ENCODE measurements at regions not wholly inside any gene's neighbourhood (a gene's known extent, or its start where the extent isn't known, plus 50 kb on each side); places are given as distances from the start of the nearest gene placed in this dataset.

DNA sequence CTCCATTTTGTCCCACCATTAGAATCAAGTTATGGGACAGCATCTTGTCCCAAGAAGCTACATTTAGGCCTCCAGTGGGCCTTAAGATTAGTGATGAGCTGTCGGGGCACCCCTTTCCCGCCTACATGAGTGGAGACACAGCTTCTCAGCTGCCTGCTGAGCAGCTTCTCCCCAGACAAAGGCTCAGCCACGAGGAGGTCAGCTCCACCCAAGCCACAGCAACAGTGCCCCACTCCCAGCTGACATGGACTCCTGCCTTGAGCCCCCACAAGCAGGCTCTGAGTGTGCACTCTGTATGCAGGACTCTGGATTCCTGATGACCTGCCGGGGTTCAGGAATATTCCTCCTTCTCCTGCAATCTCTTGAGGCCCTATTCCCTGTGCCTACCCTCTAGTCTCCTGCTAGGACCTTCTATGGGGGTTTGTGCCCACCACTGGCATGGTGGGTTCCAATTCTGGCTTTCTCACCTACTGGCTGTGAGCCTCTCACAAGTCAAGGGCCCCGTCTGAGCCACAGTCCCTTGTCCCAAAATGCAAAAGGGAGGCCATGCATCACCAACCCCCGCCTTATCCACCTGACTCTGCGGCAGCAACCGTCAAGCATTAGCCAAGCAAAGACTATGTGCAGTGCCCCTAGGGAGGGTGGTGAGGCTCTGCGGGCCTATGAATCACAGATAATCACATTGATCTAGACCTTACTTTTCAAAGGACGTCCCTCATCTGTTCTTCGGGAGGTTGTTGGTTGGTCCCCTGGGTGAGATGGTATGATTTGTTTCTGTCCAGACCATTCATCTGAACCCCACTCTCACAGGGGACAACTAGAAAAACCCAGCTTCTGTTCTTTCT is 269.1 kb downstream of the MED10 start:
- no peaks in the 10 kb centered on the region for H3K27me3 Mint-ChIP-seq
- ATAC-seq (ENCODE audit: low read depth): no peak
- POLR2A ChIA-PET: no interaction called here
- TF ChIP-seq, protein P1, sequence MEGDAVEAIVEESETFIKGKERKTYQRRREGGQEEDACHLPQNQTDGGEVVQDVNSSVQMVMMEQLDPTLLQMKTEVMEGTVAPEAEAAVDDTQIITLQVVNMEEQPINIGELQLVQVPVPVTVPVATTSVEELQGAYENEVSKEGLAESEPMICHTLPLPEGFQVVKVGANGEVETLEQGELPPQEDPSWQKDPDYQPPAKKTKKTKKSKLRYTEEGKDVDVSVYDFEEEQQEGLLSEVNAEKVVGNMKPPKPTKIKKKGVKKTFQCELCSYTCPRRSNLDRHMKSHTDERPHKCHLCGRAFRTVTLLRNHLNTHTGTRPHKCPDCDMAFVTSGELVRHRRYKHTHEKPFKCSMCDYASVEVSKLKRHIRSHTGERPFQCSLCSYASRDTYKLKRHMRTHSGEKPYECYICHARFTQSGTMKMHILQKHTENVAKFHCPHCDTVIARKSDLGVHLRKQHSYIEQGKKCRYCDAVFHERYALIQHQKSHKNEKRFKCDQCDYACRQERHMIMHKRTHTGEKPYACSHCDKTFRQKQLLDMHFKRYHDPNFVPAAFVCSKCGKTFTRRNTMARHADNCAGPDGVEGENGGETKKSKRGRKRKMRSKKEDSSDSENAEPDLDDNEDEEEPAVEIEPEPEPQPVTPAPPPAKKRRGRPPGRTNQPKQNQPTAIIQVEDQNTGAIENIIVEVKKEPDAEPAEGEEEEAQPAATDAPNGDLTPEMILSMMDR (IDR thresholded peaks at IDR 0.05): no peak
- H3K36me3 Mint-ChIP-seq (ENCODE audit: low read depth): no peaks in the 10 kb centered on the region
- H3K9me3 Mint-ChIP-seq: no peaks in the 10 kb centered on the region
- DNase-seq: no peak
- H3K4me1 Mint-ChIP-seq: no peaks in the 10 kb centered on the region
- no peak overlapping the region for H3K4me3 Mint-ChIP-seq
- H3K27ac Mint-ChIP-seq: no peak overlapping the region
- CTCF ChIA-PET: no interaction called here
- intact Hi-C loops (cut with micrococcal nuclease): no loop called here

DNA sequence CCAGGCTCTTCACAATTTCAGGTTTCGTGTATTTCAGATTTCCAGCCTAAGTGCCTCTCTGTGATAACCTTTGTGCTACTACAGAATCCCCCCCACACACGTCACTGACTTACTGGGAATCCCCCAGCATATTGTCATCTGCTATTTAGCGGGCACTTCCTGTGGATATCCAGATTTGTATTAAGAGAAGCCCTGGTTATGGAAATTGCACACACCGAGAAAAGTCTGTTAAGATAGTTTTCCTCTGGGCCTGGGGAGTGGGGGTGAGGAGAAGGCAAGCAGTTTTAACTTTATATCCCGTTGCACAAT is 269.9 kb downstream of the MED10 start:
- no peaks in the 10 kb centered on the region for H3K27me3 Mint-ChIP-seq
- H3K27ac Mint-ChIP-seq: no peak overlapping the region
- no peaks in the 10 kb centered on the region for H3K36me3 Mint-ChIP-seq (ENCODE audit: low read depth)
- no peak overlapping the region for H3K4me3 Mint-ChIP-seq
- TF ChIP-seq, protein P1 (IDR thresholded peaks at IDR 0.05): no peak
- POLR2A ChIA-PET: no interaction called here
- H3K4me1 Mint-ChIP-seq: no peaks in the 10 kb centered on the region
- no peaks in the 10 kb centered on the region for H3K9me3 Mint-ChIP-seq
- DNase-seq (no peak), ATAC-seq (ENCODE audit: low read depth) (no peak)
- intact Hi-C loops (cut with micrococcal nuclease): no loop called here
- CTCF ChIA-PET: no interaction called here

DNA sequence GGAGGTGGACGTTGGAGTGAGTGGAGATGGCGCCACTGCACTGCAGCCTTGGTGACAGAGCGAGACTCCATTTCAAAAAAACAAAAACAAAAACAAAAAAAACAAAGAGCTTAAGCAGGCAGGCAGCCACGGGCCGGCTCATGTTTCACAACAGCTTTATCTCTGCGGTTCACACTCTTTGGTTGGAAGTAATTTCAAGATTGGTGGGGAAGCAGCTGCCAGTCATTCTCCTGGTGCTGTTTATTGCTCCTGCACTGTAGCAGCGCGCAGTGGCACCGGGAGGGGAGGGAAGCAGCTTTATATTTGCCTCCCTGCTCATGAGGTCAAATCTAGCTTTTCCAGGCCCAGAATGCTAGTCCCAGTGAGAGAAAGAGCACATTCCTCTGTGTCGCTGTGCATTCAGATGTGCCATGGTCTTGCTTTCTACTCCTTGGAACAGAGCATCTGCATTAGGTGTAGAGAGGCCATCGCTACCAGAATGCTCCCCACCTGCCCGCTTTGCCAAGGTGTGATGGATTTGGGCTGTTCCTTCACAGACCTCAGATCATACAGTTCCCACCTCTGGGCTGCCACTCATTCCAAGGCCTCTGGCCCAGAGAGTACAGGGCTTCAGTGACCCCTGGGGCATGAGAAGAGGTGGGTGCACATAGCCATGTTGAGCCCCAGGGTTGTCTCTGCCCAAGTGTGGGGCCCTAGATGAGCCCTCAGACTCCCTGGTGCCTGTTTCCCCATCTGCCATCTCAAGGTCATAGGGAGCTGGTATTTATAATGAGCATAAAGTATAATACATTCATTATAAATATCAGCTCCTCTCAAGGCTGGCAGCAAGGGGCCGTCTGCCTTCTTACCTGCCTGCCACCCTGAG is 270.4 kb downstream of the MED10 start:
- ChIA-PET CTCF (no interaction called here), POLR2A (no interaction called here)
- intact Hi-C loops (cut with micrococcal nuclease): no loop called here
- TF ChIP-seq, protein P1 (IDR thresholded peaks at IDR 0.05): no peak
- Mint-ChIP-seq H3K27me3 (no peaks in the 10 kb centered on the region), H3K27ac (no peak overlapping the region), H3K36me3 (ENCODE audit: low read depth) (no peaks in the 10 kb centered on the region), H3K4me1 (no peaks in the 10 kb centered on the region), H3K9me3 (no peaks in the 10 kb centered on the region), H3K4me3 (no peak overlapping the region)
- DNase-seq: no peak
- no peak for ATAC-seq (ENCODE audit: low read depth)

DNA sequence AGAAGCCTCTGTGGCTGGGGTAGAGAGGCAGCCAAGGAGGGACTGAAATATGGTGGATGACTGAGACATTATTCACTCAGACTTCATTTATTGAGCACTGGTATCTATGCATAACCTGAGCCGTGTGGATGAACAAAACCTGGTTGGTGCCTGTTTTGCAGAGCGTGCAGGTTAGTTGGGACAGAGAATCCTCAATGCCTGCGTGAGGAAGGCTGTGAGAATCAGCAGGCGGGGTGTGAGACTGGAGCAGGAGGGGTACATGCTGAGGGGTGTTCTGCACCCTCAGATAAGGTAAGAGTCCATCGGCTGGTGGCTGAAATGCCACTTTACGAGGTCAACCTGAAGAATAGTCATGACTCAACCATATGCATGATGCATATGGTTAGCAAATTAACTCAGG is 271.6 kb downstream of the MED10 start:
- CTCF ChIA-PET: no interaction called here
- ATAC-seq (ENCODE audit: low read depth): no peak
- DNase-seq: no peak

DNA sequence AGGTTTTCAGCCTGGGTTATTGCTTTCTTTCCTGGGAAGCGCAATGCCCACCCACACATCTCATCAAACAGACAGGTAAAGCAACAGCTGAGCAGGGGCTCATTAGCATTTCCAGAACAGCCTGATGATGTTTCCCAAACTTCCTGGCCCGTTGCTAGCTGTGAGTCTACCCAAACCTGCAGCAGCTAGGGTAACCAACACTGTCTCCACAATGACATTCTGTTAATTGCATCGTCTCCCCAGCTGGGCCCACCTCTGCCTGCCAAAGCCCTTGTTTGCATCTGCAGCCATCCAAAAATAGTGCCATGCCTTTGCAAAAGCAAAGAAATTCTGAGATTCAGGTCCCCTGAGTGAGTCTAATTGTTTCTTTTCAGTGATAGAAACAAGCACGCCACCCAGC is 273.0 kb downstream of the MED10 start:
- H3K27ac Mint-ChIP-seq: no peak overlapping the region
- ChIA-PET CTCF (no interaction called here), POLR2A (no interaction called here)
- intact Hi-C loops (cut with micrococcal nuclease): no loop called here
- H3K9me3 Mint-ChIP-seq: no peaks in the 10 kb centered on the region
- H3K27me3 Mint-ChIP-seq: no peaks in the 10 kb centered on the region
- H3K4me3 Mint-ChIP-seq: no peak overlapping the region
- ATAC-seq (ENCODE audit: low read depth) (no peak), DNase-seq (no peak)
- H3K4me1 Mint-ChIP-seq: no peaks in the 10 kb centered on the region
- TF ChIP-seq, protein P1 (IDR thresholded peaks at IDR 0.05): no peak
- H3K36me3 Mint-ChIP-seq (ENCODE audit: low read depth): no peaks in the 10 kb centered on the region

More for the DNA sequence above, 271.6 kb downstream of the MED10 start:
- POLR2A ChIA-PET: no interaction called here
- Mint-ChIP-seq H3K9me3 (no peaks in the 10 kb centered on the region), H3K36me3 (ENCODE audit: low read depth) (no peaks in the 10 kb centered on the region), H3K4me1 (no peaks in the 10 kb centered on the region), H3K4me3 (no peak overlapping the region), H3K27ac (no peak overlapping the region), H3K27me3 (no peaks in the 10 kb centered on the region)
- intact Hi-C loops (cut with micrococcal nuclease): no loop called here
- TF ChIP-seq, protein P1 (IDR thresholded peaks at IDR 0.05): no peak
